ENCODE measurements at regions not wholly inside any gene's neighbourhood (a gene's known extent, or its start where the extent isn't known, plus 50 kb on each side); places are given as distances from the start of the nearest gene placed in this dataset.

DNA sequence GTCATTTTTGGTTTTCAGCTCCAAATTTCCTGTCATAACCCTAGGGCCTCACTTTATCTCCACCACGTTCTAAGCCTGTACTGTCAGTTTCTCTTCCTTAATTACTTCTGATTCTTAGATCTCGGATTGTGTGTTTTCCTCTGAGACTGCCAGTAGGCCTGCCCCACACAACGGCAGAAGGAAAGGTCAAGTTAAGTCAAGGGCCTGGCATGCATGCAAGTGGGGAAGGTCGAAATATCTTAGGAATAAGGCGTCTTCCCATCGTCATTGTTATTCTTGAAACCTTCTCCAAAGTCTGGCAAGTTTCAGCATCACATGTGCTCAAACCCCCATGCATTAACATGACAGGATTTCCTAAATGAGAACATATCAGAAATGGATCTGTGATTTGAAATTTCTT is 203.5 kb upstream of the TSHZ2 start:
- DNase-seq = no peak

- peak; percentile 6 to 74 for DNase-seq
These were observed 205.3 kb upstream of the TSHZ2 start for GRCh38 chr20:52766645-52767435.

DNA sequence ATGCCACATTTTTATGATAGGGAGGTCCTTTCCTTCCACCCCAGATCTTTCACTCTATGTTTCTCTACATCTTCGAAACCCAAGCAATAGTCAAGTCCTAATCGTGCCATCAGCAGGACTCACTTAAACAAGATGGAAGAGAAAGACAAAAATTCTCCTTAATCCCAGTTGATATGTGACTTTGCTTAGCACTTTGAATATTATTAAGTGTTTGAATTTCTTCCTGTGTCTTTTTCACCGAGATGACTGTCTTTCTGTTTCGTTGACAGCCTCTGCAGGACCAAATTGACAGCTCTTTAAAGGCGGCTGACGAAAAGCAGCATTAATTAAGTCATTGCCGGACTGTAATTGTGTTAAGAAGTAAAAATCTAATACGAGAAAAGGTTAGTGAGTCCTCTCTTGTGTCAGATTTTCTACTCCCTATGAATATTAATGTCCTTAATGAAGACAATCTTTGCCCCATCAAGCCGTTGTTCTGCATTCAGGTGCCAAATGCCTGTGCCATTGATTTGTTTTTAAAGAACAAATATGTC is 208.8 kb upstream of the TSHZ2 start:
- DNase-seq = no peak

GRCh38 chr20:52761867-52762266 is 210.3 kb upstream of the TSHZ2 start:
- no peak for DNase-seq

DNA sequence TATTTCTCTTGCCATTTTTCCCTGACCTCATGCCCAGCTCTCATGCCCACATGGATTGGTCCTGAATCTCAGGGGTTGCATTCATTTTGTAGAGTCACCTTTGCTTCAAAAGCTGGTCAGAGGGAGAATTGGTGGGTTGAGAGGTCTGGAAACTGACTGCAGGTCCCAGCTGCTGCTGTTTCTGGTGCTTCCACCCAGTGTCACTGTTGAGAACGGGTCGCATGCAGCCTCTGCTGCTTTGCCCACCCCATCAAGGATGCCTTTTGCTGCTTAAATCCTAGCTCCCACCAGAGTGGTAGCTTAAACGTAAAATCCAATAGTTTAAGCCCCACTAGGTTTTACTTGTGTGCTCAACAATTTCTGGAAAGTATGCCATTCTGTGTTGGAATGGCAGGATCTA is 211.4 kb upstream of the TSHZ2 start:
- DNase-seq = no peak

GRCh38 chr20:52757411-52757810 is 214.7 kb upstream of the TSHZ2 start:
- no peak for DNase-seq

- no peak for DNase-seq
These were observed 216.4 kb upstream of the TSHZ2 start for GRCh38 chr20:52755744-52756143.

DNA sequence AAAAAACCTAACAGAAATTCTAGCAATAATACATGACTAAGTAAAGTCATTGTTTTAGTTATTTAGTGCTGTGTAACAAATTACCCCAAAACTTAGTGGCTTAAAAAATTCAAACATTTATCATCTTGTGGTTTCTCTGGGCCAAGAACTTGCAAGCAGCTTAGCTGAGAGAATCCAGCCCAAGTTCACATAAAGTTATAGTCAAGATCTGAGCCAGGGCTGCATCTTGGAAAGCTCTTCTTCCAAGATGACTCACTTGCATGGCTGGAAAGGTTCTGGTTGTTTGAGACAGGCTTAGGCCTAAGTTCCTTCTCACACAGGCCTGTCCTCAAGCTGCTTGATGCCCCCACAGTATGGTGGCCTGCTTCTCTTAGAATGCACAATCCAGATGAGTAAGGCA is 217.8 kb upstream of the TSHZ2 start:
- DNase-seq = no peak

DNA sequence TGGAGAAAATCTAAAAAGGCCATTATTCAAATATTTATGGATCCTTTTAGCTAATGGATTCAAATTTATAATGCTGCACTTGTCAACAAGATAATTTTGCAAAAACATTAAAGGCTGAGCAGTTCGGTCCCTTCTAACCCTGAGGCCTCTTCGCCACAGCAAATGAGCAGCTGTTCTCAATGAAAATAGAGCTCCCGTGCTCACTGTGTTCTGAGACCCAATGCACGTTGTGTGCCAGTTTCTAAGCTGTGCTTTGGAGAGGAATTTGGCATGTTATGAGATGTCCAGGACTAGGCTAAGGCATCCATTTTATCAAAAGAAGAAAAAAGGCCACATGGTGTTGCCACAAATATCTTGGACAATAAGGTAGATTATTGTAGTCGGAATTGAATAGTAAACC is 220.1 kb upstream of the TSHZ2 start:
- peak in 1 of 2 experiments; percentile 51 for DNase-seq

DNA sequence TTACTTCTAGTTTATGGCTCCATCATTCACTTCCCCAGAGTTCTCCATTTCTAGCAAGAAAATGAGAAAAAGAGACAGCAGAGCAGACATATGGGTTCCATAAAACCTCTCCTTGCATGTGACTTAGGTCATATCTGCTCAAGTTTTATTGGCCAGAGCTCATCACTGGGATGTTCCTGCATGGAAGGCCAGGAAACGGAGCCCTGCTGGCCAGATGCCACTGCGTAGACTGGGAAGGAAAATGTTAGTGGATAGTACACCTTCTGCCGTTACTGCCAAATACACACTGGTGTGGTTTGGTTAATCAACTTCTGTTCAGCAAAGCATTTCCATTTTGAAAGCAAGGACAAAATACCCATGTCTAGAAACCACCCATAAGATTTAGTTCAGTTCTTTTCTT is 220.6 kb upstream of the TSHZ2 start:
- peak in 1 of 2 experiments; percentile 72 for DNase-seq

GRCh38 chr20:52749938-52750337 is 222.2 kb upstream of the TSHZ2 start:
- DNase-seq = no peak

DNA sequence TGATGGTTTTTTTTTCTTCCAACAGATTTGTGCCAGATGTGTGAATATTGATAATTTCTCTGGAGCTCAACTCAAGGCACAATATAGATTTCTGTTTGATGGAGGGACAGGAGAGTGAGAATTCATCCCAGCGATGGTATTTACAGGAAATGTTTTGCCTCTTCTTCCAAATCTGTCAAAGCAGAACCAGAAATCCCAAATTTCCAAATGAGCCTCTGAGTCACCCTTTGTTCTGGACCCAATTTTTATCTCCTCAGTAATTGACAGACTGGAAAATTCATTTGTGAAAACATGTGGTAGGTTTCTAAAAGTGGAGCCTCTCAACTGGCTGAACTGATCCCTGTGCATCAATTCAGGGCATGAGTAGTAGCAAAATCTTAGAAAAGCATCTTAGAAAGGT is 223.2 kb upstream of the TSHZ2 start:
- peak in 1 of 2 experiments; percentile 54 for DNase-seq

DNA sequence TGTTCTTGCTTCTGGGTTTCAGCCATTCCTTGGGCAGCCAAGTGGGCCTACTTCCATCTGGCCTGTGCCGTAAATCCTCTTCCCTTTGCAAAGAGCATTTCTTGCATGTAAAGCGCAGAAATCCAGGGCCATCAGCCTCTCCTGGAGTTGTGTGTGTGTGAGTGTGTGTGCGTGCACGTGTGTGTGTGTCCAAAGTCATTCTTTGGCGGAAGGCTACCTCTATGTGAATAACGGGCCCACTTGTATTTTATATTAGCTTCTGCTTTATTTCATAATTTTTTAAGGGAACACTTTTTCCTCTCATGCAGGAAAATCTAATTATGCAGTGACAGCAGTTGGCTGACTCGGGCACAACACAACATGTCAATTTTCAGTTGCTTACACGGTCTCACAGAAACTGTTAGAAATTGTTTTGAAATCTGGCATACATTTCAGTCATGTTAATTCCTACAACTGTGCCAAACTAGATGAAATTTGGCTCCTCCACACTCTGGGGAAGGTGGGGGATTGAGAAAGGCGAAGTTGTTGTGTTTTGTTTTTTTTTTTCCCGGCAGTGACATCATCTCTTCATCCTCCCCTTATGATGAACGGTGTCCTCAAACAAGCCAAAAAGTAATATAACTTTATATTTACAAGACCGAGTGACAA is 223.7 kb upstream of the TSHZ2 start:
- peak; percentile 88 to 90 for DNase-seq

DNA sequence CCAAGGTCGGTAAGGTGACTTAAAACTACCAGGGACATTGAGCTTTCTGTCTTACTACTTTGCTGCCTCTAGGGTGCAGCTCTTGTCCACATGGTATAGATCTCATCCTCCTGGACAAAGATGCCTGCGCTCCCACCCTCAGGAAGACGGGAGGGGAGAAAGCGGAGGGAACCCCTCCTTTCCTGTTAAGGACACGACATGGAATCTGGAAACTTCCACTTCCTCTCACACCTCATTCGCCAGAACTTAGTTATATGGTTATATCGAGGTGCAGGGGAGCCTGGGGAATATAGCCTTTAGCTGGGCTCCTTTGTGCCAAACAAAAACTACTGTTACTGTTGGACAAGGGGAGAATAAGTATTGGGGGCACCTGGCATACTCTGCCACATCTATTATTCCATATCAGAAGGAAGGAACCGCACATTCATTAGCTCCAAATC is 224.3 kb upstream of the TSHZ2 start:
- peak; percentile 58 to 71 for DNase-seq

GRCh38 chr20:52746770-52747169 is 225.4 kb upstream of the TSHZ2 start:
- peak; percentile 60 to 72 for DNase-seq

DNA sequence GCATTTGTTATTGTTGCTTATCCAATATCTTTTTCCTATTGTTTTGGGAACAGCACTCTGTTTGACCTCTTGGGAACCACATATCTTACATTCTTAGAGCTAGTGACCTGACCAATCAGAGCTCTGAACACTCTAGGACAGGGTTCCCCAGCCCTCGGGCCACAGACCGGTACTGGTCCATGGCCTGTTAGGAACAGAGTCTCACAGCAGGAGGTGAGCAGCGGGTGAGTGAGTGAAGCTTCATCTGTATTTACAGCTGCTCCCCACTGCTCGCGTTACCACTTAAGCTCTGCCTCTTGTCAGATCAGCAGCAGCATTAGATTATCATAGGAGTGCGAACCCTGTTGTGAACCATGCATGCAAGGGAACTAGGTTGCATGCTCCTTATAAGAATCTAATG is 226.0 kb upstream of the TSHZ2 start:
- DNase-seq = no peak

GRCh38 chr20:52744441-52744840 is 227.7 kb upstream of the TSHZ2 start:
- DNase-seq = no peak

DNA sequence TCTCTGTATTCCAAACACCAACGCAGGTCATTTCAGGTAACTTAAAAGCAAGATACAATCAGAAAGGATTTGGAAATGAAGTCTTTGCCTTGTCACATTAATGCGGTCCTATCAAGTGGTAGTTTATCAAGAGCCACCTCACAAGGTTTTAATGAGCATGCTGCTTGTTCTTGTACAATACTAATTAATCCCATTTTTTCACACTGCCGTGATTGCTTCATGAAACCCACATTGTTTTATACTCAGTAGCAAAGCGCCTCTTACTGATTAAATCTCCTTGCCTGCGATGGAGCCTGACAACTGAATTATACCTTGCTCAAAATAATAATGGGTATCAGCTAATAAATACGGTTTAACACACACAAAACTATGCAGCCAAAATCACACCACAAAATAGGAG is 234.1 kb upstream of the TSHZ2 start:
- no peak for DNase-seq

DNA sequence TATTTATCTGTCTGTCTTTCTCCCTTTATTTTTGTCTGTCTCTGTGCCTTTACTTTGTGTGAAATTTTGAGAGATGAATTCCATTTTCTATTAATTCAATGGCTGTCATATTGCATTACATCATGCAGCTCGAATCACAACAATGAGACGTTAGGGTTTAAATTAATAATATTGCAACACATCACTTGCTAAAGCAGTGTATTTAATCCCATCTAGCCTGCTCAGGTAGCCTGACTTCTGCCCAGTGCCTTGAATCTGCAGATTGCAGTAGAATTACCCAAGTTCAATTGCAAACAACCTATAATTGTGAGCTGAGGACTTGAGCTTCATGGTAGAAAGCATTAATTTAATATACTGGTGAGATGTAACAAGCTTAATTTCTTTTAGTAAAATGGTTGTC is 235.7 kb upstream of the TSHZ2 start:
- DNase-seq = no peak

DNA sequence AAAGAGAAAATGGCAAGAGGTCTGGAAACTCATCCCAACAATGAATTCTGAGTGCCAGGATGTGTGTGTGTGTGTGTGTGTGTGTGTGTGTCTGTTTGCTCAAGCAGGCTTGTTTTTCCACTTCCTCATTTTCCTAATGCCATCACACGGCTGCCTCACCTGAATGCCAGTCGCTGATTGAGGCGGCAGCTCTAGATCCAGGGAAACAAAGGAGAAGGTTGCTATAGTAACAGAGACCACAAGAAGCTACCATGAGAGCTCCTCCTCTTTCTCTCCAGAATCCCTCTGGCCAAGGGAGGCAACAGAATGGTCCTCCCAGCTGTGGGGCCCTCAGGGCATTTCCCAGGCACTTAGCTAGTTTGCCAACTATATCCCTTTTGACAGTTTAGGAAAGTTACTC is 241.1 kb upstream of the TSHZ2 start:
- no peak for DNase-seq

- DNase-seq = no peak
These were observed 244.3 kb upstream of the TSHZ2 start for GRCh38 chr20:52727740-52728456.

DNA sequence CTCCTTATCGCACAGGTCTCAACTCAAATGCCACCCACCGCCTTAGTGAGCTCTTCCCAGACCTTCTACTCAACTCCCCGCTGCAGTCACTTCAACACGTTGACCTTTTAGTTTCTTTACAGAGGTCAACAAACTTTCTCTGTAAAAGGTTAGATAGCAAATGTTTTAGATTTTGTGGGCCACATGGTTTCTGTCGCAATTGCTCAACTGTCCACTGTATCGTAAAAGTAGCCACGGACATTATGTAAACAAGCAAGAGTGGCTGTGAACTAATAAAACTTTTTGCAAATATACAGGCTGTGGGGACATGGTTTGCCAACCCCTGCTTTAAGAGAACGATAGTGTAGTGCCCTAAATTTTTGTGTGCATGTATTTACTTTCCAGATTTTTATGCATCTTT is 247.6 kb upstream of the TSHZ2 start:
- DNase-seq = no peak

DNA sequence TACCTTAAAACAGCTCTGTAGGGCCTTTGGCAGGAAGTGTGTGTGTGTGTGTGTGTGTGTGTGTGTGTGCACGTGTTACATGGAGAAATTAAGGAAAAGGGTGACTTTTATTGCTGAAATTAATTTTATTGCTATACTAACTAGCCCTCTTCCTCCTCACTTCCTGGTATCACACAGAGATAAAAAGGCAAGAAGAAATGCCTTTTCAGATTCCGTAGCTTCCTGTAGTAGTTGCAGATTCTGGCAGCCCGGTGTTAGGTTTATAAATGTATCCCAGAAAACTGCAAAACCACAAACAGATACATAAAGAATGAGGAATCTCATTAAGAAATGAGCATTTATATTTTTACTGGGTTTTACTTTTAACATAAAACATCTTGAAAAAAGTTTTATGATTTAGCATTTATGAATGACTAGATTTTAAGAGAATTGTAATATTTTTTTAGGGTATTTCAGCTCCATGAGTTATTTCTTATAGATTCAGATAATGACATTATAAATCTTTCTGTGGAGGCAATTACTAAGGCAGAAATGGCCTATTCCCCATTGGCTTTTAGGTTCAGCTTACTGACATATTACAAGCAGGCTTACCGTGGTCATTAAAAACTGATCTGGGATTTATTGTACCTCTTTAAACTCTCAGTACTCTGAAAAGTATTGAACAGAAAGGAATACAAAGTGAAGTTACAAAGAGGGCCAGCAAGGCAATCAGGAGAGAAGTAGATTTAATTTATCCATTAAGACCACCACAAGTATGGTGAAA is 249.1 kb upstream of the TSHZ2 start:
- DNase-seq = no peak

All from NCI-H446 (cell line).